ENCODE measurements at regions not wholly inside any gene's neighbourhood (a gene's known extent, or its start where the extent isn't known, plus 50 kb on each side); places are given as distances from the start of the nearest gene placed in this dataset.

- TF ChIP-seq ZFX (IDR thresholded peaks at IDR 0.05) (no peak), CTCF (conservative IDR thresholded peaks at IDR 0.05) (no peak)
- no peak overlapping the region for H3K27ac ChIP-seq
Observed at GRCh38 chr9:38166501-38166900, 97.5 kb upstream of the SHB start.

GRCh38 chr9:38164659-38165221 lies 95.7 kb upstream of the SHB start:
- H3K27ac ChIP-seq, result no peak overlapping the region; the same call in 1 of the 2 replicates
- TF ChIP-seq ZFX (IDR thresholded peaks at IDR 0.05), result no peak
- no peak for TF ChIP-seq CTCF (conservative IDR thresholded peaks at IDR 0.05)

- TF ChIP-seq CTCF (conservative IDR thresholded peaks at IDR 0.05), result no peak
- no peak for TF ChIP-seq ZFX (IDR thresholded peaks at IDR 0.05)
- no peak overlapping the region for H3K27ac ChIP-seq
Observed at GRCh38 chr9:38163518-38163917, 94.5 kb upstream of the SHB start.

GRCh38 chr9:38162332-38163211 lies 93.5 kb upstream of the SHB start:
- H3K27ac ChIP-seq, result no peak overlapping the region
- no peak for TF ChIP-seq ZFX (IDR thresholded peaks at IDR 0.05)
- TF ChIP-seq CTCF (conservative IDR thresholded peaks at IDR 0.05), result no peak

- H3K27ac ChIP-seq, result no peak overlapping the region
- no peak for TF ChIP-seq ZFX (IDR thresholded peaks at IDR 0.05)
- TF ChIP-seq CTCF (conservative IDR thresholded peaks at IDR 0.05), result peak; percentile 94
Observed at GRCh38 chr9:38160613-38161215, 91.7 kb upstream of the SHB start.

GRCh38 chr9:38159599-38159998 lies 90.6 kb upstream of the SHB start:
- TF ChIP-seq ZFX (IDR thresholded peaks at IDR 0.05), result no peak
- no peak for TF ChIP-seq CTCF (conservative IDR thresholded peaks at IDR 0.05)
- H3K27ac ChIP-seq, result no peak overlapping the region

GRCh38 chr9:38158628-38159027 lies 89.6 kb upstream of the SHB start:
- TF ChIP-seq ZFX (IDR thresholded peaks at IDR 0.05), result no peak
- no peak for TF ChIP-seq CTCF (conservative IDR thresholded peaks at IDR 0.05)
- H3K27ac ChIP-seq, result no peak overlapping the region
